Liver (tissue), 2 donors: ENCODE measurements at regions not wholly inside any gene's neighbourhood (a gene's known extent, or its start where the extent isn't known, plus 50 kb on each side); places are given as distances from the start of the nearest gene placed in this dataset.

Experiments used
- CTCF ChIP-seq: fragments of 150-350 bp; IDR thresholded peaks from 2 replicates; pipeline ENCODE4 v1.5.1; 2017; ENCODE audit warnings: improper control_type of control experiment, low read depth, low read length; ENCODE audit not compliant: missing input control
- FOXA2 ChIP-seq: IDR thresholded peaks from 2 replicates; pipeline ENCODE4 v1.6.1; 2016; ENCODE audit warnings: antibody characterized with exemption
- donor health status: healthy.

- TF ChIP-seq CTCF (no peak), FOXA2 (no peak)
Measured at GRCh38 chr17:74149597-74150427, 53.7 kb upstream of the RPL38 start.
